Cardiac septum (tissue), 1 donor: ENCODE measurements at regions not wholly inside any gene's neighbourhood (a gene's known extent, or its start where the extent isn't known, plus 50 kb on each side); places are given as distances from the start of the nearest gene placed in this dataset.

Experiments used
- DNase-seq: peaks from one replicate; pipeline ENCODE4 v3.0.0-alpha.2; 2020; ENCODE audit warnings: low spot score
- intact Hi-C: fragments of 100-400 bp; cut with DNase I; formaldehyde crosslinking; loops from one replicate; pipeline ENCODE4 v1.14.0; 2022
- donor health status: DM: no; HTN: no; CAD: no.

DNA sequence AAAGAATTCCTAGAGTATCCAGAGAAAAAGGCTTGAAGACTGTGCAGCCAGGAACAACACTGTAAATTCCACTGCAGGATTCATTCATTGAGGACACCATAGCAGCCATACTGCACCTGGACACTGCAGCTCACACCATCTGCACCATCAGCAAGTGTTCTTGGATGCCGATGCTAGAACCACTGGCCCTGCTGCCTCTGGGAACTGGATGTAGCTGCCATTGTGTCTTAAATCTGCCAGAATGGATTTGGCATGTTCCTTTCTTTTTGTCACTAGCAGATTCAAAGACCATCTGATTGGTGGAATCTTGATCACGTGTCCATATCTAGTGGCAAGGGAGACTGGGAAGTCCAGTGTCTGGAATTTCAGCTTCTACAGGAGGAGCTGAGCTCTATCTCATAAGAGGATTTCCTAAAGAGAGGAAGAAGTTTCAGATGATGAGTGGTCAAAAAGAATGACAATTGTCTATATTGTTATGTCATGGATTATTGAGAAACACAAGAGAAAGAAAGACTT is 278.3 kb upstream of the ANKRD55 start:
- no peak for DNase-seq
- intact Hi-C loops = no loop called here

- intact Hi-C loops = no loop called here
- no peak for DNase-seq
These were observed 275.1 kb upstream of the ANKRD55 start for GRCh38 chr5:56508249-56508648.

GRCh38 chr5:56507351-56507930 is 274.3 kb upstream of the ANKRD55 start:
- intact Hi-C loops = no loop called here
- DNase-seq = no peak

DNA sequence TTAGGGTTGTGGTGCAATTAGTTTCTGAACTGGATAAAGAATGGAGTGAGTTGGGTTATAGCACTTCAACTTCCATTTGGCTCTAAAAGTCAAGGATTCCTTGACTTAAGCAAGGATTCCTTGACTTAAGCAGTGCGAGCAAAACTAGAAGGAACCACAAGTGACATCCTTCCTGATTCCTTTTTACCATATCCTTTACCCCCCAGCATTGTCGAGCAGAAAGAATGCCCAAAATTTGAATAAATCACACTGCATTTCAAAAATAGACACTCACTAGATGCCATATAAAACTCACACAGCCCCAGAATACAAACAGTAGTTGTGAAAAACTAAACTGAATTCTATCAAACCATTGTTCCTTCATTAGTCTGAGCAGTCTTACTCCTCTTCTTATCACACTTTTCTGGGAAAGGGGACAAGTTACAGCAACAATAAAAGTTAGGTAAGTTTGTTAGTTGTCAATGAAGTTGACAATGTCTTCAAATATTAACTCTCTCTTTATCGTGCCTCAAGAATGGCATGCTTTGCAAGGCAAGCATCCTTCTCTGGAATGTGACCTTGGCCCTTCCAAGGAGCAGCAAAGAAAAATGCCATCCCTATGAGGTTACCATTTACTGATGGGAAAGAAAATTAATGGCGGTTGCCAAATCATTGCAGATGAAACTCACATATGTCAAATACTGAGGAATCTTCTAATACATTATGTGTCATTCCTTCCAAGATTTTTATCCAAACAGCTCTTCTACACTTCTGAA is 273.3 kb upstream of the ANKRD55 start:
- no peak for DNase-seq
- intact Hi-C loops = no loop called here

DNA sequence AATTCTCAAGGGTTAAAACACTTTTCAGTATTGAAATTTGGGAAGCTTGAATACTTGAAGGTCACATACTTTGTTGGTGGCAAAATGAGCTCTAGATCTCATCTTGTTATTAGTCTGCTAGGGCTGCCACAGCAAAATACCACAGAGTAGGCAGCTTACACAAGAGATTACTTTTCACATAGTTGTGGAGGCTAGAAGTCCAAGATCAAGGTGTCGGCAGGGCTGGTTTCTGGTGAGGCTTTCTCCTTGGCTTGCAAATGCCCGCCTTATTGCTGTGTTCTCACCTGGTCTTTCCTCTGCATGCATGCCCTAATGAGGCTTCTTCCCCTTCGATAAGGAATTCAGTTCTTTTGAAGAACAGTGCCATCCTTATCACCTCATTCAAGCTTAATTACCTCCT is 270.8 kb upstream of the ANKRD55 start:
- intact Hi-C loops = no loop called here
- no peak for DNase-seq

DNA sequence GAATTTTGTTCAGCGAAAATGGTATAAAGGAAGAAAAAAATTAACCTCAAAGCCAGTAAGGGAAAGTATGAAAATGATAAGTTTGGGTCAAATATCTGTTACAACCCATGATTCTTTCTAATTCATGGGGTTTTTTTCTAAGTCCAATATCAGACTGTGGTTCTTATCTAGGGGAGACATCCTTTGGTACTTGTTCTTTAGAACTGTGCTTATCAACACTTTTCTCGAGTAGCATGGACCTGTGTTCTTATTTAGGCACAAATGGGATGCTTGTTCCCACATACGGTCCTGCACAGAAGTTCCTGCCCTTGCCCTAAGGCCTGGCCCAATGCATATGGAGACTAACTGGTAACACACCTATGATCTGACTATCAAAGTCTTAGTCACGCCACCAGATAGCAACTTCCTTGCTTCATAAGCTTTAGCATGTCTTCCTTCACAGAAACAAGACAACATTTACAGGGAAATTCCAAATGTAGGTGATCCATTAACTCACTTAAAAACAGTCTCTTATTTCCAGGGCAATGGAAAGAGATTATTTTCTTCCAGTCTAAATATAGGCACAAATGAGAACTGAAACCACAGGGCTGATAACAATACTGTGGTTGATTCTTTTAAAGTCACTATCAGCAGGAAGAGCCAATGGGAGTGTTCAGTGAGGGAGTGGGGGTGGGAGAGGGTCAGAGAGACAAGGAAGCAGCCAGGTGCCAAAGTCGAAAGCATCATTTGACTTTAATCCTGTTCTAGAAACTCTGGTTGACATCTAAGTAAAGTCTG is 268.8 kb upstream of the ANKRD55 start:
- intact Hi-C loops = no loop called here
- no peak for DNase-seq

GRCh38 chr5:56499901-56500300 is 266.8 kb upstream of the ANKRD55 start:
- no peak for DNase-seq
- intact Hi-C loops = no loop called here

GRCh38 chr5:56499491-56499890 is 266.4 kb upstream of the ANKRD55 start:
- intact Hi-C loops = no loop called here

DNA sequence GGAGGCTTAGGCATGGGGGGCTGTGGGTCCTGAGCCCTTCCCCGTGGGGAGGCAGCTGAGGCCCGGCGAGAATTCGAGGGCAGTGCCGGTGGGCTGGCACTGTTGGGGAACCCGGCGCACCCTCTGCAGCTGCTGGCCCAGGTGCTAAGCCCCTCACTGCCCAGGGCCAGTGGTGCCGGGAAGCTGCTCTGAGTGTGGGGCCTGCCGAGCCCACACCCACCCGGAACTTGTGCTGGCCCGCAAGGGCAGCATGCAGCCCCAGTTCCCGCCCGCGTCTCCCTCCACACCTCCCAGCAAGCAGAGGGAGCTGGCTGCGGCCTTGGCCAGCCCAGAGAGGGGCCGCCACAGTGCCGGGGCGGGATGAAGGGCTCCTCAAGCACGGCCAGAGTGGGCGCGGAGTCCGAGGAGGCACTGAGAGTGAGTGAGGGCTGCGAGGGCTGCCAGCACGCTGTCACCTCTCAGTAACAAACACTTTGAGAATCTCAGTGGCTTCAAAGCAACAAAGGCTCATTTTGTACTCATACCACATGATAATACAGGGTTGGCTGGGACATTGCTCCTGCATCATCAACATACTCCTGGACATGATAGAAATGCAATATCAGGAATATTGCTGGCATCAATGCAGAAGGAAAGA is 265.7 kb upstream of the ANKRD55 start:
- intact Hi-C loops = no loop called here

More at GRCh38 chr5:56499491-56499890, 266.4 kb upstream of the ANKRD55 start:
- DNase-seq = no peak

GRCh38 chr5:56496581-56497063 is 263.5 kb upstream of the ANKRD55 start:
- intact Hi-C loops = no loop called here
- no peak for DNase-seq

More for the DNA sequence above, 265.7 kb upstream of the ANKRD55 start:
- DNase-seq = no peak

DNA sequence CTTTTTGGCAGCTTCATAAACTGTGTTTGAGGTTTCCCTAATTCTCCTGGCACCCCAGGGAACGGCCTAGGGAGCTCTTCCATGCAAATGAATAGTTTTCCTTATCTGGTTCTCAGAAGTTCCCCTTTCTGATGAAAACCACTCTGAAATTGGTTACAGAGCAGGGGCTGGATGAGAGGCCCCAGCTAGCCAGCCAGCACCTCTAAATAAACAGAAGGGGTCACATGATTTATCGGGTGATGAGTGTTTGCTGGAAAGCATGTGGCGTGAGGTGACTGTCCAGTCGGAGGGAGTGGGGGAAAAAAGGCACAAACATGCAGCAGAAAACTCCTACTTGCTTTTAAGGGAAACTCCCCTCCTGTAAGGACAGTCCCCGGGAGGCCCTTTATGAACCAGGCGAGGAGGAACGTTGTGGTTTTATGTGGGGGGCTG is 261.2 kb upstream of the ANKRD55 start:
- DNase-seq = no peak
- intact Hi-C loops = no loop called here

- DNase-seq = no peak
- intact Hi-C loops = no loop called here
These were observed 260.6 kb upstream of the ANKRD55 start for GRCh38 chr5:56493766-56494165.

DNA sequence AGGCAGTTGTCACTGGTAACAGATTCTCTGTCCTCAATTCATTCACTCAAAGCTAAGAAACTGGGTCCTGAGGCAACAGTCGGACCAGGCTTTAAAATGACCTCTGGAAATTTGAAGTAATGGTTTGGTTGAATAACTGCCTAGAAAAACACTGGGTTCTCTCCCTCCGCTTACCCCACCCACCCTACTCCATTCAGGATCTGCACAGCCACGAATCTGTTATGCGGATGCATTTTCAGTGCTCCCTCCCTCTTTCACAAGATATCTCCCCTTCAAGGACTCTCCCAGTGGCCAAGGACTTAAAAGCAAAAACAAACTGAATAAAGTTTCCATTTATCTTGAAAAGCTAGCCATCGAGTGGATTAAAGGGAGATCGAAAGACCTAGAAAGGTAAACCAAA is 260.2 kb upstream of the ANKRD55 start:
- intact Hi-C loops = no loop called here
- DNase-seq = no peak

DNA sequence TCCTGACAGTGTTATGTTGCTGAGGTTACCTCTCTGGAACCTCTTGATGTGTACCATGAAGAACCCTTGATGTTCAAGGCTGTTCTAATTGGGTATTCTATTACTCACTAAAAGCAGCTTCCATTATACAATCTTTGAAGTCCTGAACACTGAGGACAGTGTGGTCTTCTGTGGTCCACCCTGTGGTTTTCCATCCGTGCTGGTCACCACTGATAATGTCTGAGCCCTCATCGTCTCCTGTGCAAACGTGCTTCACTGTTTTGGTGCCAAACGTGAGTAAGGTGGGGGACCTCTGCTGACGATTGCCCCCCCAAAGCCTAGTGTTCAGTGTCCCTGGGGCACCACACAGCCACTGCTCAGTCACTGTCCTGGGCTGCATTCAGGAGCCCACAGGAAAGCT is 259.7 kb upstream of the ANKRD55 start:
- intact Hi-C loops = no loop called here
- DNase-seq = no peak

GRCh38 chr5:56490971-56491468 is 257.9 kb upstream of the ANKRD55 start:
- no peak for DNase-seq
- intact Hi-C loops = no loop called here

DNA sequence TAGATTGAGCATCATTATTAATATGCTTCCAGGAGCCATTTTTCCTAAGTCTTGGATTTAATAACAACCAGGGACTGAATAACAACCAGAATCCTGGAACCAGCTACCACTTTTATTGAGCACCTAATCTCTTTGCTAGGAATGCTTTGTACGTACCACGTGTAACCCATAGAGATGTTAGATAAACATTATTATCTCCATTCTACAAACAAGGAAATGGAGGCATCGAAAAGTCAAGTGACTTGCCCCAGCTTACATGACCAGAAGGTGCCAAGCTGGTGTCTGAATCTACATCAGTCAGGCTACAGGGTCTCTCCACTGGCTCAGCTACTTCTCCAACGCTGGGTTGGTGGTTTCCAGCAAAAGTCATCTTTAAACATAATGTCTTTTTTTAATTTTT is 256.1 kb upstream of the ANKRD55 start:
- DNase-seq = no peak
- intact Hi-C loops = loop anchor here (10.0 kb wide), 1 partner anchor 214 kb away; no protein-coding TSS in a partner anchor

DNA sequence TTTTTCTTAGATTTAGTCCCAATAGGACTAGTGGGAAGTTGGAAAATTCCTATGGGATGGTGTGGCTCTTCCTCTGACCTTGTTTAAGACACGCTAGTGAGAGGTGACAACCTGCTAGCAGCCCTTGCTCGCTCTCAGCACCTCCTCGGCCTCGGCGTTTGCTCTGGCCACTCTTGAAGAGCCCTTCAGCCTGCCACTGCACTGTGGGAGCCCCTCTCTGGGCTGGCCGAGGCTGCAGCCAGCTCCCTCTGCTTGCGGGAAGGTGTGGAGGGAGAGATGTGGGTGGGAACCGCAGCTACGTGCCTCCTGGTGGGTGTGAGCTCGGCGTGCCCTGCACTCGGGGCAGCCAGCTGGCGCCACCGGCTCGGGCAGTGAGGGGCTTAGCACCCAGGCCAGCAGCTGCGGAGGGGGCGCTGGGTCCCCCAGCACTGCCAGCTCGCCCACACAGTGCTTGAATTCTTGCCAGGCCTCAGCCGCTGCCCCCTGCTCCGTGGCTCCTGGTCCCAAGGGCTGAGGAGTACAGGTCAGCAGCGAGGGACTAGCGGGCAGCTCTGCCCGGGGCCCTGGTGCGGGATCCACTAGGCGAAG is 254.5 kb upstream of the ANKRD55 start:
- no peak for DNase-seq
- intact Hi-C loops = loop anchor here (10.0 kb wide), 1 partner anchor 213 kb away; no protein-coding TSS in a partner anchor

DNA sequence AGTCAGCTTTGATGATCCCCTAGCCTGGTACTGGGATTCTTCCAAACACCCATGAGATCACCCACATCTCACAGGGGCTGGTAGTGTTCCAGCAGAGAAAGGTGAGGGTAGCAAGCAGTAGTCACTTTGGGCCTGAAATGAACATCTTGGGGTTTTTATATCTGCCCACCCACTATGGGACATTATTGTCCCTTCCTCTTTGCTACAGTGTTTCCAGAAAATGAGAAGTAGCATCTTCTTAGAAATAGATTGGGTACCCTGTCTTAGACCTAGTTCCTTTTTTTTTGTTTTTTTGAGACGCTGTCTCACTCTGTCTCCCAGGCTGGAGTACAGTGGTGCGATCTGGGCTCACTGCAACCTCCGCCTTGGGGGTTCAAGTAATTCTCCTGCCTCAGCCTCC is 249.2 kb upstream of the ANKRD55 start:
- intact Hi-C loops = loop anchor here (5.0 to 10.0 kb wide), 4 partner anchors 105 to 355 kb away; no protein-coding TSS in a partner anchor
- DNase-seq = no peak
